Muscle layer of colon (tissue), 2 donors: ENCODE measurements at regions not wholly inside any gene's neighbourhood (a gene's known extent, or its start where the extent isn't known, plus 50 kb on each side); places are given as distances from the start of the nearest gene placed in this dataset.
"Not testable (repeated sequence)": the region's sequence is repeated elsewhere in the genome, so short reads cannot be mapped to it uniquely, and the experiment has no call there.

Experiments used
- H3K27ac ChIP-seq: one replicate; pipeline ENCODE4 v1.7.0; 2013; ENCODE audit warnings: low read depth, mild to moderate bottlenecking, low read length, moderate library complexity
- H3K27me3 ChIP-seq, 2 donors: one replicate each; pipeline ENCODE4 v1.7.0; 2013; ENCODE audit warnings: low read length in 2 of 2, mild to moderate bottlenecking in 2 of 2; ENCODE audit not compliant: insufficient read depth in 2 of 2, control insufficient read depth in 1 of 2
- H3K36me3 ChIP-seq: one replicate; pipeline ENCODE4 v1.7.0; 2013; ENCODE audit warnings: mild to moderate bottlenecking, low read length; ENCODE audit not compliant: insufficient read depth
- H3K4me1 ChIP-seq: one replicate; pipeline ENCODE4 v1.7.0; 2013; ENCODE audit warnings: mild to moderate bottlenecking, low read length; ENCODE audit not compliant: insufficient read depth
- H3K4me3 ChIP-seq, 2 donors: one replicate each; pipeline ENCODE4 v1.7.0; 2013; ENCODE audit warnings: low read length in 2 of 2, low read depth in 1 of 2, mild to moderate bottlenecking in 1 of 2, moderate library complexity in 1 of 2
- H3K9ac ChIP-seq: one replicate; pipeline ENCODE4 v1.7.0; 2013; ENCODE audit warnings: low read length
- H3K9me3 ChIP-seq: one replicate; pipeline ENCODE4 v1.7.0; 2013; ENCODE audit warnings: mild to moderate bottlenecking, low read length
- donor health status: abdominal sarcoma.
- donor health status: Adenocarcinoma of cecum.

DNA sequence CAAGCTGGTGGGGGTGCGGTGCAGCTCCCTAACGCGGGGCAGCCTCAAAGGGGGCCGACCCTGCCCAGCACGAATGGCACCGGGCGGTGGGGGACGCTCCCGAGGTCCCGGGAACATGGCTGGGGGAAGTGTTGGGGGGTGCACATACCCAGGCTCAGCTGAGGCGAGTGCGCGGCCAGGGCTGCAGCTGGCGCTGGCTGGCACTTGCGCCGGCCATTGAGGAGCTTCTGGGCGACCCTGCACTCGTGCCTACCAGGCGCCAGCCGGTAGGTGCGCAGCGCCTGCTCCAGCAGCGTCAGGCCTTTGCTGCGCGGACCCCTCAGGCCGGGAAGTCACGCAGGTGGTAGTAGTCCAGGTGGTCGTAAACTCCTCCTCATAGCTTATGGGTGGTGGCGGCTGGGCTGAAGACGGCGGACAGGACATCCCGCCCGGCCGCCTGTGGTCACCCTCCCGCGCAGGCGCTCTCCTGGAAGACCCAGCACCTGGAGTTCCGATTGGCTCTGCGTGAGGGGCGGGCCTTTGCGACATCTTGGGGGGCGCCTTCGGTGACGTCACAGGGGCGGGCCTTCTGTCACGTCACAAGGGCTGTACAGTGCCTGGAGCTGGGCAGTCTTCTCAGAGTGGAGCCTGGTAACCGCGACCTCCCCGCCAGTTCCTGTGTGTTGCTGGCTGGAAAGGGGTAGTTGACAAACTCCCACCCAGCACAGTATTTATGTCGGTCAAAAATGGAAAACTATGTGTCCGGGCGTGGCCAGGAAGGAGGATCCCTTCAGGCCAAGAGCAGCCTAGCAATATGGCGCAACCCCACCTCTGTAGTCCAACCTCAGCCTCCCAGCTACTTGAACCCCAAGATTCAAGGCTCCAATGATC is 74.5 kb upstream of the ERV3-1 start:
- H3K36me3 ChIP-seq, H3K9me3 ChIP-seq, H3K27me3 ChIP-seq, H3K4me1 ChIP-seq, H3K9ac ChIP-seq: not testable (repeated sequence)
- peak overlapping the region; percentile 82 for H3K27ac ChIP-seq
- H3K4me3 ChIP-seq: peak overlapping the region; percentile 64 to 66

DNA sequence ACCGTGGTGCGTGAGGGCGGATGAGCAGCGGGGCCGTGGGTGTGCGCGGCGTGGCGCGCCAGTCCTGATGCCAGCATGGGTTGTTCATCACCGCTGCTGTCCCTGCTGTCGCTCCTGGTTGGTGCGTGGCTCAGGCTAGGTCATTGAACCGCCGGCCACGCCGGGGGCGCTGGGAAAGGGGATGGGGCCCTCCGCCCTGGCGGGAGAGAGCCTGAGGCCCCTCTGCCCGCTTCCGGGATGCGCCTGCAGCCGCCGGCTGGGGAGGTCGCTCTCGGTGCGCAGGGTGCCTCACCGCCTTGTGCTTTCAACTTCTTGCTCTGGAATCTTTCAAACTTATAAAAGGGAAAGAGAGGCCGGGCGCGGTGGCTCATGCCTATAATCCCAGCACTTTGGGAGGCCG is 68.5 kb upstream of the ERV3-1 start:
- H3K9ac ChIP-seq, H3K36me3 ChIP-seq, H3K4me1 ChIP-seq, H3K4me3 ChIP-seq, H3K27me3 ChIP-seq, H3K27ac ChIP-seq, H3K9me3 ChIP-seq: not testable (repeated sequence)

DNA sequence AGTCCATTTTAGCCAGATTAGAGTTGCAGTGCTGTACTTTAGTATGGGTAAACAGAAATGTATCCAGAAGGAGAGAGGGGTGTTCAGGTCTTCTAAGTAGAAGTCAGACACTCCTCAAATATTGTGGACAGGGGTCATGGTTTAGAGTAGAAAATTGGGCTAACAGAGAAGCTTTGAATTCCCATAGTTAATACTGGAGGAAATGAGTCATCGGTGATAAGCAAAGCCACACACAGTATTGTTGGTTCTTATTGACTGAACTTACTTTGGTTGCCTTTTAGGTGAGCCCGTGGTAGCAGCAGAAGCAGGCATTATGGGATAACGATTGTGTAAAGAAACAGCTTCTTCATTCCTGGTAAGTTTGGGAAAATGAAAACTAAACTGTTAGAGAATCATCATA is 66.7 kb upstream of the ERV3-1 start:
- not testable (repeated sequence) for H3K4me3 ChIP-seq

GRCh38 chr7:65071854-65072431 is 65.5 kb upstream of the ERV3-1 start:
- not testable (repeated sequence) for H3K27me3 ChIP-seq, H3K4me1 ChIP-seq, H3K27ac ChIP-seq, H3K4me3 ChIP-seq, H3K36me3 ChIP-seq, H3K9ac ChIP-seq, H3K9me3 ChIP-seq

More for the DNA sequence above, 66.7 kb upstream of the ERV3-1 start:
- H3K36me3 ChIP-seq, H3K9me3 ChIP-seq, H3K4me1 ChIP-seq, H3K27ac ChIP-seq, H3K27me3 ChIP-seq, H3K9ac ChIP-seq: not testable (repeated sequence)

GRCh38 chr7:65069476-65069875 is 63.0 kb upstream of the ERV3-1 start:
- H3K9ac ChIP-seq, H3K4me1 ChIP-seq, H3K4me3 ChIP-seq, H3K36me3 ChIP-seq, H3K27me3 ChIP-seq, H3K27ac ChIP-seq, H3K9me3 ChIP-seq: not testable (repeated sequence)

- H3K4me3 ChIP-seq, H3K9ac ChIP-seq, H3K9me3 ChIP-seq, H3K27me3 ChIP-seq, H3K27ac ChIP-seq, H3K4me1 ChIP-seq, H3K36me3 ChIP-seq: not testable (repeated sequence)
Measured at GRCh38 chr7:65062566-65062965, 56.1 kb upstream of the ERV3-1 start.

DNA sequence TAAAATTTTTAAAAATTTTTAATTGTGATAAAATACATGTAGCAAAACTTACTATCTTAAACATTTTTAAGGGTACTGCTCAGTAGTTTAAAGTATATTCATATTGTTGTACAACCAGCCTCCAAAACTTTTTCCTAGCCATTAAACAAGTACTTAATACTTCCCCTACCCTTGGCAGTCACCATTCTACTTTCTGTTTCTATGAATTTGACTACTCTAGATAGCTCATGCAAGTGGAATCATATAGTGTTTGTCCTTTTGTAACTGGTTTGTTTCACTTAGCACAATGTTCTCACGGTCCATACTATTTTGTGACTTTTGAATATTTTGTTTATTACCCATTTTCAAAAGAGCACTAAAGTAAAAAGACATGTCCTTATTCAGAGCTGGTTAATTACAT is 52.8 kb upstream of the ERV3-1 start:
- H3K9me3 ChIP-seq, H3K27ac ChIP-seq, H3K9ac ChIP-seq: not testable (repeated sequence)

More for the DNA sequence above, 52.8 kb upstream of the ERV3-1 start:
- H3K4me1 ChIP-seq, H3K36me3 ChIP-seq, H3K27me3 ChIP-seq, H3K4me3 ChIP-seq: not testable (repeated sequence)
